ENCODE measurements at regions not wholly inside any gene's neighbourhood (a gene's known extent, or its start where the extent isn't known, plus 50 kb on each side); places are given as distances from the start of the nearest gene placed in this dataset.

DNA sequence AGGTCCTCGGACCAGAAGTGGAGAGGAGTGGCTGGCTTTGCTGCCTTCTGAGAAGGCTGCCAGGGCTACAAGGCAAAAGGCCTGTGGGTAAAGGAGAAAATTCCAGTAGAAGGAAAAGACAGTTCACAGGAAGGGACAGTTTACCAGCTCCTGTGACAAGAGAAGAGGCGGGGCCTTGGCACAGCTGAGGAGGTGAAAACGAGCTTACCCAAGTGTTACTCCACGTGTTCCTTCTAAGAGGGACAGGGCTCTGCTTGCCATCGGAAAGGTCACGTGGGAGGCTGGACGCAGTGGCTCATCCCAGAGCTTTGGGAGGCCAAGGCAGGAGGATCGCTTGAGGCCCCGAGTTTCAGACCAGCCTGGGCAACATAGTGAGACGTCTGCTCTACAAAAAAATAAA is 129.4 kb upstream of the ZNF746 start:
- TF ChIP-seq, protein P1, sequence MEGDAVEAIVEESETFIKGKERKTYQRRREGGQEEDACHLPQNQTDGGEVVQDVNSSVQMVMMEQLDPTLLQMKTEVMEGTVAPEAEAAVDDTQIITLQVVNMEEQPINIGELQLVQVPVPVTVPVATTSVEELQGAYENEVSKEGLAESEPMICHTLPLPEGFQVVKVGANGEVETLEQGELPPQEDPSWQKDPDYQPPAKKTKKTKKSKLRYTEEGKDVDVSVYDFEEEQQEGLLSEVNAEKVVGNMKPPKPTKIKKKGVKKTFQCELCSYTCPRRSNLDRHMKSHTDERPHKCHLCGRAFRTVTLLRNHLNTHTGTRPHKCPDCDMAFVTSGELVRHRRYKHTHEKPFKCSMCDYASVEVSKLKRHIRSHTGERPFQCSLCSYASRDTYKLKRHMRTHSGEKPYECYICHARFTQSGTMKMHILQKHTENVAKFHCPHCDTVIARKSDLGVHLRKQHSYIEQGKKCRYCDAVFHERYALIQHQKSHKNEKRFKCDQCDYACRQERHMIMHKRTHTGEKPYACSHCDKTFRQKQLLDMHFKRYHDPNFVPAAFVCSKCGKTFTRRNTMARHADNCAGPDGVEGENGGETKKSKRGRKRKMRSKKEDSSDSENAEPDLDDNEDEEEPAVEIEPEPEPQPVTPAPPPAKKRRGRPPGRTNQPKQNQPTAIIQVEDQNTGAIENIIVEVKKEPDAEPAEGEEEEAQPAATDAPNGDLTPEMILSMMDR (optimal IDR thresholded peaks at IDR 0.05 in 1 of 3, IDR thresholded peaks at IDR 0.05 in 1 of 3, conservative IDR thresholded peaks at IDR 0.05 in 1 of 3; ENCODE audit: extremely low read depth in 1 of 3, insufficient read depth in 2 of 3, low read length in 3 of 3): no peak
- TF ChIP-seq EZH2 (IDR thresholded peaks at IDR 0.05; ENCODE audit: low read length): no peak
